Suprapubic skin (tissue), 4 donors: ENCODE measurements at regions not wholly inside any gene's neighbourhood (a gene's known extent, or its start where the extent isn't known, plus 50 kb on each side); places are given as distances from the start of the nearest gene placed in this dataset.

Experiments used
- EP300 ChIP-seq: sonication (generic); formaldehyde crosslinking; IDR thresholded peaks from one replicate; pipeline ENCODE4 v1.6.1; 2017; ENCODE audit warnings: antibody characterized with exemption
- POLR2A ChIP-seq, 2 donors: fragments of 450-650 bp; IDR thresholded peaks; one replicate each; pipeline ENCODE4 v1.6.1; 2017; ENCODE audit warnings: antibody characterized with exemption in 2 of 2, mild to moderate bottlenecking in 2 of 2, moderate library complexity in 2 of 2
- POLR2AphosphoS5 ChIP-seq, 3 donors: sonication (generic); formaldehyde crosslinking; IDR thresholded peaks; one replicate each; pipeline ENCODE4 v1.6.1; 2017; ENCODE audit warnings: antibody characterized with exemption in 3 of 3
- TF ChIP-seq, protein P1 (sequence below), 2 donors: fragments of 200-600 bp in 1 of 2; fragments of 450-650 bp in 1 of 2; sonication (generic) in 1 of 2; IDR thresholded peaks; one replicate each; pipeline ENCODE4 v1.5.1; 2016 to 2019; ENCODE audit warnings: antibody characterized with exemption in 2 of 2, mild to moderate bottlenecking in 1 of 2, moderate library complexity in 1 of 2

DNA sequence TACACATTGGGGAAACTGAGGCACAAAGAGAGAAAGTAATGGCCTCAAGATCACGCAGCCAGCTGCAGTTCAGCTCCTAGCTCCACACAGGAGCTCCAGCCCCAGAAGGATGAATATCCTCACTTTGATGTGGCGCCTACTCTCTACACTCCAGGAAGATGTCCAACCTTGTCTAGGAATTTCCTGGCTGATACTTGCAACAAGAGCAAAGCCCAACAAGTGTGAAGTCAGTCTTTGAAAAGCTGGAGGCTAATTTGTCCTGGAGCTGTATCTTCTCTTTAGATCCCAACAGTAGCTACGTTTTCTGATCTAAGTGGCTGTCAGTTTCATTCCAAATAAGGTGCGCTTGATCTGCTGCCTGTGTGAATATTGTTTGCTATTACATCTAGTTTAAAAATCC lies 344.9 kb downstream of the PTPRU start:
- TF ChIP-seq, protein P1, sequence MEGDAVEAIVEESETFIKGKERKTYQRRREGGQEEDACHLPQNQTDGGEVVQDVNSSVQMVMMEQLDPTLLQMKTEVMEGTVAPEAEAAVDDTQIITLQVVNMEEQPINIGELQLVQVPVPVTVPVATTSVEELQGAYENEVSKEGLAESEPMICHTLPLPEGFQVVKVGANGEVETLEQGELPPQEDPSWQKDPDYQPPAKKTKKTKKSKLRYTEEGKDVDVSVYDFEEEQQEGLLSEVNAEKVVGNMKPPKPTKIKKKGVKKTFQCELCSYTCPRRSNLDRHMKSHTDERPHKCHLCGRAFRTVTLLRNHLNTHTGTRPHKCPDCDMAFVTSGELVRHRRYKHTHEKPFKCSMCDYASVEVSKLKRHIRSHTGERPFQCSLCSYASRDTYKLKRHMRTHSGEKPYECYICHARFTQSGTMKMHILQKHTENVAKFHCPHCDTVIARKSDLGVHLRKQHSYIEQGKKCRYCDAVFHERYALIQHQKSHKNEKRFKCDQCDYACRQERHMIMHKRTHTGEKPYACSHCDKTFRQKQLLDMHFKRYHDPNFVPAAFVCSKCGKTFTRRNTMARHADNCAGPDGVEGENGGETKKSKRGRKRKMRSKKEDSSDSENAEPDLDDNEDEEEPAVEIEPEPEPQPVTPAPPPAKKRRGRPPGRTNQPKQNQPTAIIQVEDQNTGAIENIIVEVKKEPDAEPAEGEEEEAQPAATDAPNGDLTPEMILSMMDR (IDR thresholded peaks at IDR 0.05), result no peak
- TF ChIP-seq POLR2AphosphoS5 (IDR thresholded peaks at IDR 0.05) (no peak), POLR2A (IDR thresholded peaks at IDR 0.05) (no peak), EP300 (no peak)
